Peyer's patch (tissue), 4 donors: ENCODE measurements at regions not wholly inside any gene's neighbourhood (a gene's known extent, or its start where the extent isn't known, plus 50 kb on each side); places are given as distances from the start of the nearest gene placed in this dataset.

Experiments
- DNase-seq, 3 donors: peaks; one replicate each; pipeline ENCODE4 v3.0.0-alpha.2; 2017 to 2019
- H3K27ac ChIP-seq, 4 donors: fragments of 200-600 bp; sonication (generic); one replicate each; pipeline ENCODE4 v1.5.1; 2016 to 2019
- H3K27me3 ChIP-seq, 2 donors: fragments of 200-600 bp; sonication (generic); one replicate each; pipeline ENCODE4 v1.5.1; 2019
- H3K36me3 ChIP-seq, 3 donors: fragments of 200-600 bp; sonication (generic); one replicate each; pipeline ENCODE4 v1.5.1; 2016 to 2019
- H3K4me1 ChIP-seq, 4 donors: fragments of 200-600 bp; sonication (generic); one replicate each; pipeline ENCODE4 v1.5.1; 2016 to 2019
- H3K4me3 ChIP-seq, 4 donors: fragments of 200-600 bp; sonication (generic); 1 replicate in 3 of 4; 2 replicates in 1 of 4; pipeline ENCODE4 v1.5.1; 2016 to 2019; ENCODE audit warnings: mild to moderate bottlenecking in 1 of 4
- H3K9me3 ChIP-seq, 4 donors: fragments of 200-600 bp; sonication (generic); one replicate each; pipeline ENCODE4 v1.5.1; 2016 to 2019; ENCODE audit warnings: mild to moderate bottlenecking in 1 of 4
- POLR2A ChIP-seq, 2 donors: fragments of 450-650 bp; IDR thresholded peaks; one replicate each; pipeline ENCODE4 v1.5.1; 2017; ENCODE audit warnings: antibody characterized with exemption in 2 of 2, mild to moderate bottlenecking in 2 of 2, moderate library complexity in 2 of 2
- TF ChIP-seq, protein P1 (sequence below), 6 experiments: fragments of 450-650 bp in 4 of 6; fragments of 200-600 bp in 2 of 6; sonication (generic) in 1 of 6; IDR thresholded peaks; one replicate each; pipeline ENCODE4 v1.5.1; 2017 to 2019; ENCODE audit warnings: antibody characterized with exemption in 6 of 6, mild to moderate bottlenecking in 3 of 6, moderate library complexity in 1 of 6

- no peaks in the 10 kb centered on the region for H3K9me3 ChIP-seq
- H3K4me3 ChIP-seq: no peak overlapping the region
- TF ChIP-seq, protein P1, sequence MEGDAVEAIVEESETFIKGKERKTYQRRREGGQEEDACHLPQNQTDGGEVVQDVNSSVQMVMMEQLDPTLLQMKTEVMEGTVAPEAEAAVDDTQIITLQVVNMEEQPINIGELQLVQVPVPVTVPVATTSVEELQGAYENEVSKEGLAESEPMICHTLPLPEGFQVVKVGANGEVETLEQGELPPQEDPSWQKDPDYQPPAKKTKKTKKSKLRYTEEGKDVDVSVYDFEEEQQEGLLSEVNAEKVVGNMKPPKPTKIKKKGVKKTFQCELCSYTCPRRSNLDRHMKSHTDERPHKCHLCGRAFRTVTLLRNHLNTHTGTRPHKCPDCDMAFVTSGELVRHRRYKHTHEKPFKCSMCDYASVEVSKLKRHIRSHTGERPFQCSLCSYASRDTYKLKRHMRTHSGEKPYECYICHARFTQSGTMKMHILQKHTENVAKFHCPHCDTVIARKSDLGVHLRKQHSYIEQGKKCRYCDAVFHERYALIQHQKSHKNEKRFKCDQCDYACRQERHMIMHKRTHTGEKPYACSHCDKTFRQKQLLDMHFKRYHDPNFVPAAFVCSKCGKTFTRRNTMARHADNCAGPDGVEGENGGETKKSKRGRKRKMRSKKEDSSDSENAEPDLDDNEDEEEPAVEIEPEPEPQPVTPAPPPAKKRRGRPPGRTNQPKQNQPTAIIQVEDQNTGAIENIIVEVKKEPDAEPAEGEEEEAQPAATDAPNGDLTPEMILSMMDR (IDR thresholded peaks at IDR 0.05): no peak
- no peak for TF ChIP-seq POLR2A (IDR thresholded peaks at IDR 0.05)
- no peak for DNase-seq
- H3K4me1 ChIP-seq: no peaks in the 10 kb centered on the region
- no peak overlapping the region for H3K27ac ChIP-seq
- no peaks in the 10 kb centered on the region for H3K27me3 ChIP-seq
- no peaks in the 10 kb centered on the region for H3K36me3 ChIP-seq
Measured at GRCh38 chr6:111967131-111967530, 86.8 kb upstream of the CCN6 start.

DNA sequence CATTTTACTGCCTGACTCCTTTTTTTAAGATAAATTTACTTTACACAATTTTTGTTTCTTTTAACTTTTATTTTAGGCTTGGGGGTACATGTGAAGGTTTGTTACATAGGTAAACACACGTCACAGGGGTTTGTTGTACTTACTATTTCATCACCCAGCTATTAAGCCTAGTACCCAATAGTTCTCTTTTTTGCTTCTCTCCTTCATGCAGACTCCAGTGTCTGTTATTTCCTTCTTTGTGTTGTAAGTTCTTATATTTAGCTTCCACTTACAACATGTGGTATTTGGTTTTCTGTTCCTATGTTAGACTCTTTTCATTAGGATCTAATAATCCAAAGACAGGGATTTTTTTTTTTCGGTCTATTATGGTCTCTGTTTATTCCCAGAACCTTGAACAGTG is 83.5 kb upstream of the CCN6 start:
- H3K4me3 ChIP-seq: no peak overlapping the region
- TF ChIP-seq, protein P1 (IDR thresholded peaks at IDR 0.05): no peak
- H3K27ac ChIP-seq: no peak overlapping the region
- no peaks in the 10 kb centered on the region for H3K4me1 ChIP-seq
- no peaks in the 10 kb centered on the region for H3K36me3 ChIP-seq
- H3K27me3 ChIP-seq: no peaks in the 10 kb centered on the region
- DNase-seq: no peak
- H3K9me3 ChIP-seq: no peaks in the 10 kb centered on the region

DNA sequence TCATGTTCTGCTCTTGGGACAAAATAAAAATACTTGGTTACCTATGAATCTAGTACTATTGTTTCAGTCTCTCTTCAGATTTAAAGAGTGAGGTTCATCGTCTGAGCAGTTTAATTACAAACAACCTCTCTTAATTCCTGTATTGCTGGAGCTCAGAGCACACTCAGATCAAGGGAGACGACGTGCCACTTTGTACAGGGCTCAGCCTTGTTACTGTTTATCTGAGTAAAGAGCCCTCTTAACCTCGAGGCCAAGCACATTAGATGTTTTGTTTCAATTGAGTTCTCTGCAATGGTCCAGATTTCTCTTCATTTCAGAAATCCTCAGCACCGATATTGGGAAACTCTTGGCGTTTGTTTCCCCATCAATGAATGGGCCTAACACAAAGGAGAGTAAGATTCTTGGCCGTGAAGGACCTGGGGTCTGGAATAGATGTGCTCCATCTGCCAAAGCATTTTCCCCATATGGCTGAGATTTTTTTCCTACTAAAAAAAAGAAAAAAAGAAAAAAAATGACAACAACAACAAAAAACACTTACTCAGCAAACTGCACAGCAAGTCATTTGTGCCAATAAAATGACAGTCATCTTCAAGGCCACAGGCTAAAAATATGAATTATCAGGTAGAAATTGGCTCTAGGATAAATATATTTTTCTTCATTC is 82.6 kb upstream of the CCN6 start:
- no peak overlapping the region for H3K27ac ChIP-seq
- TF ChIP-seq, protein P1 (IDR thresholded peaks at IDR 0.05): no peak
- H3K4me1 ChIP-seq: no peaks in the 10 kb centered on the region
- no peak overlapping the region for H3K4me3 ChIP-seq
- no peaks in the 10 kb centered on the region for H3K9me3 ChIP-seq
- DNase-seq: no peak
- H3K27me3 ChIP-seq: no peaks in the 10 kb centered on the region
- no peaks in the 10 kb centered on the region for H3K36me3 ChIP-seq

- DNase-seq: no peak
- no peaks in the 10 kb centered on the region for H3K4me1 ChIP-seq
- TF ChIP-seq, protein P1 (IDR thresholded peaks at IDR 0.05): no peak
- TF ChIP-seq POLR2A (IDR thresholded peaks at IDR 0.05): no peak
- no peaks in the 10 kb centered on the region for H3K9me3 ChIP-seq
- H3K27me3 ChIP-seq: no peaks in the 10 kb centered on the region
- H3K4me3 ChIP-seq: no peak overlapping the region
- peak overlapping the region in 2 of 4 donors; percentile 3 to 26 for H3K27ac ChIP-seq
- no peaks in the 10 kb centered on the region for H3K36me3 ChIP-seq
Measured at GRCh38 chr6:111971866-111972532, 81.9 kb upstream of the CCN6 start.

GRCh38 chr6:111972745-111973117 is 81.2 kb upstream of the CCN6 start:
- Histone ChIP-seq H3K36me3 (no peaks in the 10 kb centered on the region), H3K9me3 (no peaks in the 10 kb centered on the region), H3K27ac (peak overlapping the region; percentile 26 to 62 (median 60)), H3K4me1 (no peaks in the 10 kb centered on the region), H3K27me3 (no peaks in the 10 kb centered on the region), H3K4me3 (no peak overlapping the region)
- DNase-seq: no peak
- TF ChIP-seq POLR2A (IDR thresholded peaks at IDR 0.05): no peak
- TF ChIP-seq, protein P1 (IDR thresholded peaks at IDR 0.05): no peak
